Mesenteric fat pad (tissue), 1 donor: ENCODE measurements at regions not wholly inside any gene's neighbourhood (a gene's known extent, or its start where the extent isn't known, plus 50 kb on each side); places are given as distances from the start of the nearest gene placed in this dataset.
"Not testable (repeated sequence)": the region's sequence is repeated elsewhere in the genome, so short reads cannot be mapped to it uniquely, and the experiment has no call there.

Source experiments
- DNase-seq: peaks from one replicate; pipeline ENCODE4 v3.0.0-alpha.2; 2020; ENCODE audit warnings: low spot score
- donor health status: DM: yes; HTN: yes; CAD: no.

DNA sequence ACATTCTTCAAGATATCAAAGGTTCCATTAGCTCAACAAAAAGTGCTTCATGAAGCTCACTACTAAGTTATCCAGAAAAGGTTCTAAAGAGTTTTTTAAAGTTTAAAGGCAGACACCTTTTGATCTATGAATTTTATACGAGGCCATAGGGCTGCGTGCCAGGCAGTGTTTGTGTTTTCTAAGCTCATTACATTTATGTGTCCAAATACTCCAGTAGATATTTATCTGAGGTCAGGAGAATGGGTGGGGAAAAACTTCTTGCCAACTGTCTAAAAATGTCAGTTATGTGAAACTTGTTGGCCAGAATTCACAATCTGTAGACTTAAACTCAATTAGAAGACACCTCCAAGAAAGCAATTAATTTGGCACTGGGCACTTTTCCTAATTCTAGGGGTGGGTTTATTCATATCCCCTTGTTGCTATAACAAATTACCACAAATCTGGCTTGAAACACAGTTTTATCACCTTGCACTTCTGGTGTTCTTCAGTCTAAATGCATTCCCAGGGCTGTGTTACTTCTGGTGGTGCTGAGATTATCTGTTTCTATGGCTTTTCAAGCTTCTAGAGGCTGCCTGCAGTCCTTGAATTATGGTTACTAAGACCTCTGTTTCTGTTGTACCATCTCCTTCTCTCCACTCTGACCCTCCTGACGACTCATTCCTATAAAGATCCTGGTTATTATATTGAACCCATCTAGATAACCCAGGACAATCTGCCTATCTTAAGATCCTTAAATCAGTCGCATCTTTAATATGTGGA, 1030.4 kb upstream of the CNTN5 start:
- DNase-seq = no peak

DNA sequence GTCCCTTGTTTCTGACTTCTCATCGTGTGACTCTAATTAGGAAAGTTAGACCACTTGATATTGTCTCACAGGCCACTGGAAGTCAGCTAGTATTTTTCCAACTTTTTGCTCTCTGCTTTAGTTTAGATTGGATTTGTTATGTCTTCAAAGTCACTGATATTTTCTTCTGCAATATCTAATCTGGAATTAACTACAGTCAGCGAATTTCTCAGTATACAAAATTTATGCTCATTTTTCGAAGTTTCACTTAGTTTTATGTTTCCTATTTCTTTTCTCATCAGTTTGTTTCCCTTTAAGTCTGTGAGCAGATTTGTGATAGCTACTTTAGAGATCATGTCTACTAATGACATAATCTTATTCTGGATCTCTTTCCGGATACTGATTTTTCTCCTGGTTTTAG, 1027.2 kb upstream of the CNTN5 start:
- no peak for DNase-seq

DNA sequence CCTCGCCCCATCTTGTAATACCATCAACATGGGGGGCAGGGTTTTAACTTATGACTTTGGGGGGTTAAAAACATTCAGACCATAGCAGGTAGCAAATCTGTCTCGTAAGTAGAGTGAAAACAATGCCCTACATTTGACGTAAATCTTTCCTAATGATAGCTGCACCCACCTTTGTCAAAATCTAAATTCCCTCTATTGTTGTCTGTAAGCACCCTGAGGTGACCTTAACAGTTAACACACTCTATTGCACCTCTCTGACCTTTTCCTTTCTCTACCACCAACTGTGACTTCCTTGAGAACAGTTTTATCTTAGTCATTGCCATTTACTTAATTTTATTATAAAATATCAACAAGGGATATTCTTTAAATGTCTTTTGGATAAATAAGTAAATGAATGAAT, 1024.9 kb upstream of the CNTN5 start:
- no peak for DNase-seq

DNA sequence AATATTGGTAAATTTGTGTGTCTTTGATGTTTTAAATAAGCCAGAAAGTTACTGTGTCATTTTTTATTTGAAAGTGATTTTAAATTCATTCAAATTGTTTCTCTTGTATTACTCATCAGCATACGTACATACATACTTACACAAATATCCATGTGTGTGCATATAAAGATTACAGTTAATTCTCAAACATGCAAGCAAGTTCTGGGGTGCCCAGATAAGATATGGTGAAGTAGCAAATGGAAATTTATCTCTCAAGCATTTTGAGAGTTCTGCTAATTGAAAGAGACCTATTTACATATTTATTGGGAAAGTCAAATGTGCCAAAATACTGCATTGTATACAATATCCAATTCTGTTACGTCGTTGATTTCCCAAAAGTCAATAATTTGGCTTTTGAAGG, 1024.0 kb upstream of the CNTN5 start:
- DNase-seq = no peak

DNA sequence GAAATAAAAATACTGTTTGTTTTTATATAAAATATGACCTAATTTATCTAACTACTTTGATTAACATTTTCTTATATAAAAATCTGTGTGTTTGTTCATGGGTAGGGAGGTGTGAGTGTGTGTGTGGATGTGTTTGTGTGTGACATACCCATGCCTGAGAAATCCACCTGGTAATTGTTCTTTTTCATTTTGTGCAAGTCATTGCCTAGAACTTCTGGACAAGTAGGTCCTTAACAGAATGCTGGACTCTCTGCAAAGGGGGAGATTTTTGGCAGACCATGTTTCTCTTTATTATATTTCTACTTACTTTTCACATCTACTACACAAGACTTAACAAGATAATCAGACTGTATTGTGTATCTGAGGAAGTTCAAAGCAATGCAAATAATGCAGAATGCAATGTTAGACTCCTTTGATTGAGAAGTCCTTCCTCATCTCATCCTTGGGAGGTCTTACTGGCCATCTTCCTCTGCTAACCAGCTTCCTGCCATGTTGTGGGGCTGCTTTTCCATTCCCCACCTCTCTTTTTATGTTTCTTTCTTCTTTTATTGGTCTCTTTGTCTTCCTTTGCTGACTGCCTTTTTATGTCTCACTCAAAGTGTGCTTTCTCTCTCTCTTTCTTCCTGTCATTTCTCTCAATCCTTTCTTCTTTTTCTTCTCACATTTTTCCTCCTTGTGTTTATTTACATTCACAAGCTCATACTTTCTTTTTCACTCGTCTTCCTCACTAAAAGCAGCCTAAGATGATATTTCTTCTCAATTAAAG, 1017.0 kb upstream of the CNTN5 start:
- no peak for DNase-seq

DNA sequence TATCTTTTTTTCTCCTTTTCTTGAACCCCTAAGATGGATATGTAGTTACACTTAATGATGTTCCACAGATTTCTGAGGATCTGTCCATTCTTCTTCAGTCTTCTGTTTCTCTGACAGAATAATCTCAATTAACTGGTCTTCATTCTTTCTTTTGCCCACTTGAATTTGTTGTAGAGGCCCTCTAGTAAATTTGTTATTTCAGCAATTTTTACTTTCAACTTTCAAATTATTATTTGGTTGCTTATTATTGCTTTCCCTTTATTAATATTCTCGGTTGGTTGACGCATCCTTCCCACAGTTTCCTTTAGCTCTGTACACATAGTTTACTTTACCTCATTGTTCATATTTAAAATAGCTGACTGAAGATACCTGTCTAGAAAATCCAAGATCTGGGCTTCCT, 1013.7 kb upstream of the CNTN5 start:
- no peak for DNase-seq

DNA sequence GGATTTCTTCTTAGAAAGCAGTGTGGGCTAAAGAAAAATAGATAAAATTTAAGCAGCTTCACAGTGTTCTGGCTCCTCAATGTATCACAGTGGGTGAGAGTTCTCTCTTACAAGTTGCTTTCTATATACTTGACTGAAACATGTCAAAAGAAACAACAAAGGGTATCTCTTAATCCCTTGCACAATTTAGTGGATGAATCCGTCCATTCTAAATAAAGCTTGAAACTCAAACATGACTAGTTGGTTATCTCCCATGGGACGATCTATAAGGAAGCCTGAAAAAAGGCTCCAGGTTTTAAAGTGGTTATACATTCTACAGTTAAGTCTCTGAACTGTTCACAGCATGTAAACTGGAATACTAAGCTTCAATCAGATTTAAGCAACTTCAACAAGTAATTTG, 993.1 kb upstream of the CNTN5 start:
- no peak for DNase-seq

DNA sequence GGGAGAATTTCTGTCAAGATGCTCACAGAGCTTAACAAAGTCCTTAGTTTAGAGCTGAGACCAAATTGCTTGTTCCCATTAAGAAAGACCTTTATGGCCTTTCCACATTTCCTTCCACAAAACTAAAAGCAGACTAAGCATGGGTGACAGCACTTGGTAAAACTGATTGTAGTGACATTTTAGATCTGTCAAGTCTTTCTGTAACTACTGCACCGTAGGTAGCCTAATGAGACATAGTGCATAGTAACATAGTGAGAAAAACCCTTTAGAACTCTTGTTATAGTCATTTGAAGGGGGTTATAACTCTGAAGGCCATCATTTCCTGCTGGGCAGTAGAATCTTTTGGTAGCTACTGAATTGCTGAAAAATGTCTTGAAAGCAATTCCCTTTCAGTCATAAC, 990.9 kb upstream of the CNTN5 start:
- no peak for DNase-seq

DNA sequence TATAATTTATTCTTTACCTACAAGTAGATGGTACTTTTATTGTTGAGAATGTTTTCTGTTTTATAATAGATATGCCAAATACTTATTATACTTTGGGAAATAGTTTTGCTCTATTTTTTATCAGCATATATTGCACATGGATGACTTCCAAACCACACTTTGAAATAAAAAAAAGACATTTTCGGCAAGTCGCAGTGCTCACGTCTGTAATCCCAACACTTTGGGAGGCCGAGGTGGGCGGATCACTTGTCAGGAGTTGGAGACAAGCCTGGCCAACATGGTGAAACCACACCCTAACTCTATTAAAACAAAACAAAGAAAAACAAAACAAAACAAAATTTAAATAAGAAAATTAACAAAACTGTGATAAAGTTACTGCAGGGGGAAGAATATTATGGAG, 983.9 kb upstream of the CNTN5 start:
- no peak for DNase-seq

DNA sequence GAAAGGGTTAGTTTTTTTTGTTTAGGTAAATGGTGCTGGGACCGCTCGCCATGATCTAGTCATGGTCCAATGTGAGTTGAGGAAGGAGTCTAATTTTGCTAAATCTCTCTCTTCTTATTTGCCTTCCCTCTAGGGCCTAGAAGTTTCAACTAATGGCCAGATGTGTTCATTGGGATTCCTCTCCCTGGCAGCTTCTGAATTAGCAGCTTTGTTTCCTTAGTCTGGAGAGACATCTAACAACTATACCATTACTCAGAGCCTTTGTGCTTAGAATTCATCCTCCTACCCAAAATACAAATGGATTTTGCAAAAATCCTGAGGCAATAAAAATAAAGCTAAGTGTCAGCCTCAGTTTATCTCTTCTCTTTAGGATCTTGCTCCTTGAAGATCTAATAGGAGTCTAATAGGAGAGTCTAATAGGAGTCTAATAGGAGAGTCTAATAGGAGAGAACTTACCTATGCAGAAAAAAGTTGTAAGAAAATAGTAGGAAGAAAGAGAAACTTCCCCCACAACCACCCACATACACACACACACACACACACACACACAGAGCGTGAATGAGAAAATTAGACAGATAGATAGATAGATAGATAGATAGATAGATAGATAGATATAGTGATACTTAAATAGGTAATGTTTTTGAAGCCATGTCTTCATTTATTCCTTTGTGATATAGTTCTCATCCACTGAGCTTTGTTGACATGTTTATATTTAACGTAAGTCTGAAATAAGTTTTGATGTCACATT, 980.5 kb upstream of the CNTN5 start:
- no peak for DNase-seq

DNA sequence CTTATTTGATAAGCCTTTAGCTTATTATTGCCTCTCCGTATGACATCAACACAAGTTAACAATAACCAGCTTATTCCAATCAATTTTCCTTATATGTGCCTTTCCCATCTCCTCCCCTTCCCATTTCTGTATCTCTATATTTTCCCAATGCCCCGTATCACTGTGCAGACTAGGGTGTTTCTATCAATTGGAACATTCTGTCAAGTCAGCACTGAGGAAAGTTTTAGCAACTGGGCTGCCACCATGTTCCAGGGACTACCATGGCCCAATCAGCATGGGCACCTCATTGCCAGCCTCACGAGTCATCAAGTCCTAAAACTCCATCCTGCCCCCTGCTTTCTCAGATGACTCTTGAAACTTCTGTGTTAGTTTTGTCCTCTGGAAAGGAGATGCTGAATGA, 973.1 kb upstream of the CNTN5 start:
- DNase-seq = no peak

DNA sequence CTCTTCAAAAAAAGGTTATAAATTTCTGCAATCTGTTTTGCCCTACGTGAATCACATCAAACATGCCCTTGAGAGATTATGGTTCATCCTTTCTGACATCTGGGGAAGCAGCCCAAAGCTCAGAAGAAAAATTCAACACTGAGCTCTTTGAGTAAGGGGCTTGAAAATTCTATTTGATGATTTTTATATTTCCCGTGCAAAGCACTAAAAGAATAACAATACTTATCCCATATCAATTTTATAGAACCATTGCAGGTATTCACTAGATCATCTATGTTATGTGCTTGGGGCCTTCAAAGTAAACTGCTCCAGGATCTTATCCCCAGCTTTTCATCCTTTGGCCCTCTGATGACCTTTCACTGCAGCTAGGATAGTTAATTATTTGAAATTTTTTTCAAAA, 966.9 kb upstream of the CNTN5 start:
- DNase-seq = no peak

DNA sequence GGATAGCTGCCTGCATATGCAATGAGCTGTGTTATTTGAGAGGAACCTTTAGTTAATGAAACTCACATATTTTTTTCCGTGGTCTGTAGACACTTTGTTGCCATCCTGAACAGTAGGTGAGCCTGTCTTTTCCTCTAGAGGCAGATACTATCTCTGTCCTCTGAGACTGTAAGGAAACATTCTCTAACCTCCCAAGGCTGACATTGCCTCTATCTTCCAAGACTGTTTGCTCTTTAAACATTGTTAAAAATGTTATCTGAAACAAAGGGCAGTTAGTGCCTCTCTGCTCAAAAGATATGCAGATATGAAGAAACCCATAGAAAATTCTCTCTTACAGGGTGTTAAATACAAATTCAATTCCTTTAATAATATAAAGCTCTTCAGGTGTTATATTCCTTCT, 963.8 kb upstream of the CNTN5 start:
- DNase-seq = no peak

DNA sequence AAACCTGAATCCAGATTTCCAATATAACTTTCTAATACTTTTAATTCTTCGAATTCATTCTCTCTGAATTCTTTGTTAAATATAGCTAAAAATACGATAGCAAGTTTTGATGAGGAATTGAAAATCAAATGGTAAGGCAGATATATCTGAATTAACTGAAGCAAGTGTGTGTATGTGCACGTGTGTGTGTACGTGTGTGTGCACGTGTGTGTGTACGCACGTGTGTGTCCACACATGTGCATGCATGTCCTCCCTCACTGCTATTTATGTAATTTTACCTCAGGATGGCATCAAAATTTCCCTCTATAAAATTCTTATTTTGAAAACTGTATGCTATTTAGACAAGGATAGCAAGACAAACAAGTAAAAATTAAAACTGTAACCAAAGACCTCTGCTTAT, 961.3 kb upstream of the CNTN5 start:
- DNase-seq = no peak

DNA sequence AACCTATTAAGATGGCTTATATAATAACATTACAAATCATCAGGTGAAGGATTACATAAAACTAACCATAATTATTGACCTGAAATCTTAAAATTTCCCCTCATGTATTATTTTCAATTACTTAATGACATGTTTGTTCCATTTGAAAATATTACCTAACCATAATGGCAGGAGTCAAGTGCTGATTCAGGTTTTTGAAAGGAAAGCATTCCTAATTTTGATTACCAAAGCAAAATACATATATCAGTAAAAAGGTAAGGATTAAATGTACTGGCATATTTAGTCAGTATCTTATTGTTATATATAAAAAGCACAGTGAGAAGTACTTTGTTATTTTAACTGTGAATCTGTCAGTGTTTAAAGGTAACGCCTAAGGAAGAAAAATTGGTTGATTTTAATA, 960.0 kb upstream of the CNTN5 start:
- DNase-seq = no peak

DNA sequence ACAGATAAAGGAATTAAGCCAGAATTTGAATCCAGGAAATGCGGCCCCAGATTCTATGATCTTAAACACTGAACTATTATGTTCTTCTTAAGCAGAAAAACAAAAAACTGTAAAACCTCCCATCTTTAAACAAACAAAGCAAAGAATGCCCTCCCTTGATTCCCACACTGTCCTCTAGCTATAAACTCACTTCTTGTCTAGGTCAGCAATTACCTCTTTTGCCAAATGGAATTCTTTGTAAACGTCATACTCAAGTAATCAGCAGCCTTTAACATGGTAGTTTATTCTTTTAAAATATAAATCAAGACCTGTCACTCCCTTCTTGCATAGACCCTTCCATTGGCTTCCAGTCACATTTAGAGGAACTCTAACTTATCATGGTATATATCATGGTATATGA, 958.9 kb upstream of the CNTN5 start:
- no peak for DNase-seq

DNA sequence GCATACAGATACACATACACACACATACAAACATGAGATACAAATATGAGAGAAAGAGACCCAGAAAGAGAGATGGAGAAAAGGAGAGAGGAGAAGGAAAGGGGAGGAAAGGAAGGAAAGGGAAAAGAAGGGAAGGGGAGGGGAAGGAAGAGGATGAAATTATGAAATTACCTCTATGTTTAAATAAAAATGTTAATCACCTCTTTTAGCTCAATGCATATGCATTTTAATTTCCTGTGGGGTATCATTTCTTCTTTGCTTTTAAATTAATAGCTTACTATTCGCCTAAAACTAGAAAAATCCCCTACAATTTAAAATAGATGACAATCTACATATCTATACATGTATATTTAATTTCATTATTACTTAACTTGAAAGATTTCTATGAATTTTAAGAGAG, 958.0 kb upstream of the CNTN5 start:
- DNase-seq = no peak

DNA sequence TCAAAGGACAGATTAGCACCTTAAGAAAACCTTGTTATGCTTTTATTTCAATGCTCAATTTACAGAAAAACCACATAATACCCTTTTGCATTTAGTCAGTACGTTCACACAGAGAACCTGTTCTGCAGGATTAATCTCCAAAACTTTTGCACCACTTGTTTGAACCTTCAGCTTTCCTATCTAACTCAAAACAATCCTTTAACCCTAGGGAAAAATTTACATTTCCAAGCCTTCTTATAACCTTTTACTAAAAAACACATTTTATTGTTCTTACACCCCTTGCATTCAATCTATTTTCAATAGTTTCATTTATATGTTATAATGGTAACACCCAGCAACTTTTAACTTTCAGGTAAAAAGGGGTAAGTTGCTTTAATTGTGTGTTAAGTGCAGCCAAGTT, 952.5 kb upstream of the CNTN5 start:
- DNase-seq = no peak

DNA sequence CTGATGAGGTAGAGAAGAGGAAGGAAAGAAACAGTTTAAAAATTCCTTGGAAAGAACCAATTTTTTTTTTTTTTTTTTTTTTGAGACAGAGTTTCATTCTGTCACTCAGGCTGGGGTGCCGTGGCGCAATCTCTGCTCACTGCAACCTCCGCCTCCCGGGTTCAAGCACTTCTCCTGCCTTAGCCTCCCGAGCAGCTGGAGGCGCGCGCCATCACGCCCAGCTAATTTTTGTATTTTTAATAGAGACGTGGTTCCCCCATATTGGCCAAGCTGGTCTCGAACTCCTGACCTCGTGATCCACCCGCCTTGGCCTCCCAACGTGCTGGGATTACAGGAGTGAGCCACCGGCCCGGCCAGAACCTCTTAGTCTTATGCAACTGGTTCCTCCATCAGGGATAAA, 951.6 kb upstream of the CNTN5 start:
- DNase-seq = not testable (repeated sequence)

DNA sequence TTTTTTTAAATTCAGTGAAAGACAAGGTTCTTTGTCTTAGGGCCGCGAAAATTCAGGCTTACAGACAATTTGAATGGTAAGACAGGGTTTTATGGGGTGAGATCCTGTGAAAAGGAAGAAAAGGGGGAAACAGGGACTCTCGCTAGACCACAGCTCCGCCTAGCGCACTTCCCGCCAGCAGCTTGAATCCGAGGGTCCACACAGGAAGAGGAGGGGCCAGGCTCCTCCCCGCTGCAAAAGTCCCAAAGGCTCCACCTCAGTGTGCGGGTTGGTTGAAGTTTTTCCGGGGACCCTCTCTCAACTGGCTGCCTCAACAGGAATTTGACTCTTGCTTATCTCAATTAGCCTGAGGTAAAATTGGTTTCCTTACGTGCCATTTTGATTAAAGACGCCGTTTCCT, 950.9 kb upstream of the CNTN5 start:
- no peak for DNase-seq

DNA sequence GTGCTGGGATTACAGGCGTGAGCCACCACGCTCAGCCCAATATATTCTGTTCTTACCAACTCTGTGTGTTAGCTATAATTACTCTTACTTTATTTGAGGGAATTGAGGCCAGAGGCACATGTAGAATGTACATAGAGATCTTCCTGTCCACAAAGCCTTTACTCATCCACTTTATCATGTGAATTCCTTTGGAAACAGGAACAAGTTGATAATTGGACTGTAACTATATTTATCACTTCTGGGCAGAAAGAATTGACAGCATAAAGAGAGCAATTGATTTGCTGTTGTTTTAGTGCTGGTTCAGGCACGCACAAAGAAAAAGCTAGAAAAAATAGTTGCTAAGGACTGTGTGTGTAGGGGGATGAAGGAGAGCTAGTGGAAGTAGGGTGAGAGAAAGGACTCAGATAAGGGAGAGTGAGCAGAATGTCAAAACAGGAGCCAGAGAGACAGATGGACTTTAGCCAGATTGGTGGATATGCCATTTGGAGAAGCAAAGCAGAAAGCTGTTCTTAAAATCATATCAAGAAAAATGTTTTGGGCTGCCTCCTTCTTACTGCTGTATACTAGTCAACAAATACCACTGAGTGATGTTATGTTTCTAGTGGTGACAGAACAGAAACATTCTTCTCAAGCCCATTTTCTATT, 929.8 kb upstream of the CNTN5 start:
- DNase-seq = no peak

DNA sequence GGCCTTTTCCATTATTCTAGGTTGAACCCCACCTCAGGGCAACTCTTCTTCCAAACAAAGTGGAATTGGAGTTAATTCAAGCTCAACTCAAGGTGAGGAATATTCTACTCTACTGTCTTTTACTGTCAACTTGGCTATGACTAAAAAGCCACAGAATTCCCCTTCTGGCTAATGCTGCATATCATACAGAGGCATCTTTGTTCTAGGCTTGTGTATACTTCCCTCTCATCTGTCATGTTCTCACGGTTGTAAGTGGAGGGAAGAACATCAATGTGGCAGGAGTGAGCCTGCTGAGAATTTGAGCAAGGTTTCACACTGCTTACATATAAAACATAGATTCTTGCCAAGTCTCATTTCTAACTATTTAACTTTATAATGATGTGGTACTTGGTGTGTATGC, 921.4 kb upstream of the CNTN5 start:
- DNase-seq = no peak
